HCT116 (cell line): ENCODE measurements at regions not wholly inside any gene's neighbourhood (a gene's known extent, or its start where the extent isn't known, plus 50 kb on each side); places are given as distances from the start of the nearest gene placed in this dataset.

Experiments used
- ATAC-seq: fragments of 200-7000 bp; cut with Tn5 transposase; 2 replicates; pipeline ENCODE4 v1.9.1; 2020; ENCODE audit warnings: mild to moderate bottlenecking, moderate library complexity
- BruUV-seq: library from RNA; stranded (reverse); fragments of 400-500 nt; replicated peaks from 2 replicates; lab custom pipeline; 2021; lab: Mats Ljungman, UMichigan
- CTCF ChIA-PET: fragments of 300-600 bp; sonication (Branson Sonifier 250); formaldehyde crosslinking; loops from one replicate; lab custom pipeline; 2021; ENCODE audit warnings: antibody characterized with exemption; lab: Charles Lee
- POLR2A ChIA-PET: fragments of 300-600, 350-600 bp; sonication (Branson Sonifier 250); formaldehyde crosslinking; loops from one replicate; lab custom pipeline; 2021; ENCODE audit warnings: antibody characterized with exemption; lab: Charles Lee
- RAD21 ChIA-PET, 2 experiments: fragments of 300-600 bp; sonication (Branson Sonifier 250); formaldehyde crosslinking; loops; one replicate each; lab custom pipeline; 2023; ENCODE audit warnings: low total read pairs in 2 of 2; ENCODE audit not compliant: uncharacterized antibody in 2 of 2, unreplicated experiment in 2 of 2, low non-redundant PET in 1 of 2; lab: Charles Lee
- DNase-seq: peaks from one replicate; pipeline ENCODE4 v3.0.0-alpha.2; 2010; ENCODE audit warnings: low read depth, low spot score
- H2AFZ ChIP-seq: fragments of 200-600 bp; shearing (Covaris generic), sonication (generic); 2 replicates; pipeline ENCODE4 v1.6.1; 2017; ENCODE audit warnings: low read depth, mixed run types, mixed read lengths, antibody characterized with exemption, low read length; ENCODE audit not compliant: poor library complexity, severe bottlenecking
- H3K27ac ChIP-seq: 2 replicates; pipeline ENCODE4 v1.5.1; 2012; ENCODE audit warnings: low read depth, low read length
- H3K27me3 ChIP-seq: fragments of 200-600 bp; sonication (generic); 2 replicates; pipeline ENCODE4 v1.6.1; 2016; ENCODE audit warnings: mixed run types, low read length, mixed read lengths; ENCODE audit not compliant: insufficient read depth
- H3K36me3 ChIP-seq, 2 experiments: fragments of 200-500 bp in 1 of 2; fragments of 200-600 bp in 1 of 2; sonication (Bioruptor generic) in 1 of 2; sonication (generic) in 1 of 2; 2 replicates each; pipeline versions ENCODE4 v1.5.1 to v1.6.1; 2014 to 2016; ENCODE audit warnings: low read length in 2 of 2, inconsistent platforms in 1 of 2, mixed read lengths in 1 of 2, mixed run types in 1 of 2; ENCODE audit not compliant: insufficient read depth in 2 of 2, control insufficient read depth in 1 of 2
- H3K4me1 ChIP-seq, 2 experiments: fragments of 200-600 bp in 1 of 2; sonication (generic) in 1 of 2; 2 replicates each; pipeline versions ENCODE4 v1.5.1 to v1.6.1; 2012 to 2017; ENCODE audit warnings: low read length in 2 of 2, inconsistent platforms in 1 of 2, mild to moderate bottlenecking in 1 of 2, mixed read lengths in 1 of 2, mixed run types in 1 of 2, moderate library complexity in 1 of 2; ENCODE audit not compliant: insufficient read depth in 2 of 2, control insufficient read depth in 1 of 2
- H3K4me2 ChIP-seq: fragments of 200-600 bp; sonication (generic); 2 replicates; pipeline ENCODE4 v1.6.1; 2017; ENCODE audit warnings: mixed run types, low read length, mixed read lengths
- H3K4me3 ChIP-seq, 2 experiments: fragments of 200-600 bp in 1 of 2; sonication (generic) in 1 of 2; replicated peaks in 1 of 2; 2 replicates each; pipeline ENCODE4 v1.5.1; 2011 to 2016; ENCODE audit warnings: low read length in 2 of 2, control low read depth in 1 of 2, low read depth in 1 of 2, mild to moderate bottlenecking in 1 of 2, mixed read lengths in 1 of 2, mixed run types in 1 of 2
- H3K79me2 ChIP-seq: fragments of 200-600 bp; sonication (generic); 2 replicates; pipeline ENCODE4 v1.6.1; 2017; ENCODE audit warnings: mild to moderate bottlenecking, mixed run types, low read length, moderate library complexity, mixed read lengths; ENCODE audit not compliant: insufficient read depth
- H3K9ac ChIP-seq: fragments of 200-600 bp; sonication (generic); 2 replicates; pipeline ENCODE4 v1.6.1; 2016; ENCODE audit warnings: low read length, mixed read lengths
- H3K9me2 ChIP-seq: fragments of 200-600 bp; sonication (generic), shearing (Covaris generic); 2 replicates; pipeline ENCODE4 v1.6.1; 2017; ENCODE audit warnings: mixed run types, mild to moderate bottlenecking, moderate library complexity; ENCODE audit not compliant: insufficient read depth
- H3K9me3 ChIP-seq, 2 experiments: fragments of 200-500 bp in 1 of 2; fragments of 200-600 bp in 1 of 2; sonication (Bioruptor generic) in 1 of 2; sonication (generic) in 1 of 2; 2 replicates each; pipeline ENCODE4 v1.6.1; 2014 to 2017; ENCODE audit warnings: low read length in 2 of 2, mixed read lengths in 2 of 2, inconsistent platforms in 1 of 2, low read depth in 1 of 2, mild to moderate bottlenecking in 1 of 2, mixed run types in 1 of 2, moderate library complexity in 1 of 2; ENCODE audit not compliant: control insufficient read depth in 1 of 2, insufficient read depth in 1 of 2
- H4K20me1 ChIP-seq: fragments of 200-600 bp; sonication (generic), shearing (Covaris generic); 2 replicates; pipeline ENCODE4 v1.6.1; 2017; ENCODE audit warnings: mixed run types, mild to moderate bottlenecking, moderate library complexity; ENCODE audit not compliant: insufficient read depth
- ATF3 ChIP-seq: IDR thresholded peaks from 2 replicates; pipeline ENCODE4 v1.6.1; 2012
- CEBPB ChIP-seq: IDR thresholded peaks from 2 replicates; pipeline ENCODE4 v1.6.1; 2012; ENCODE audit warnings: low read depth
- EGR1 ChIP-seq: IDR thresholded peaks from 2 replicates; pipeline ENCODE4 v1.6.1; 2012; ENCODE audit warnings: low read depth
- ELF1 ChIP-seq: IDR thresholded peaks from 2 replicates; pipeline ENCODE4 v1.6.1; 2012; ENCODE audit warnings: low read depth, borderline replicate concordance
- EZH2 ChIP-seq: fragments of 200-600 bp; sonication (generic); IDR thresholded peaks from 2 replicates; pipeline ENCODE4 v1.6.1; 2017; ENCODE audit warnings: antibody characterized with exemption, mixed run types
- EZH2phosphoT487 ChIP-seq: fragments of 200-600 bp; IDR thresholded peaks from 2 replicates; pipeline ENCODE4 v1.6.1; 2018; ENCODE audit warnings: antibody characterized with exemption, borderline replicate concordance
- FOSL1 ChIP-seq: IDR thresholded peaks from 2 replicates; pipeline ENCODE4 v1.6.1; 2012; ENCODE audit warnings: low read depth
- JUND ChIP-seq: IDR thresholded peaks from 2 replicates; pipeline ENCODE4 v1.6.1; 2012
- MAX ChIP-seq: IDR thresholded peaks from 2 replicates; pipeline ENCODE4 v1.6.1; 2012
- POLR2A ChIP-seq: IDR thresholded peaks from 2 replicates; pipeline ENCODE4 v1.7.0; 2011; ENCODE audit warnings: borderline replicate concordance; ENCODE audit not compliant: insufficient read depth, insufficient read length; ENCODE audit errors: extremely low read depth
- POLR2AphosphoS5 ChIP-seq: IDR thresholded peaks from 2 replicates; pipeline ENCODE4 v1.6.1; 2011; ENCODE audit warnings: mild to moderate bottlenecking, low read depth, low read length, moderate library complexity
- RAD21 ChIP-seq: IDR thresholded peaks from 2 replicates; pipeline ENCODE4 v1.6.1; 2012; ENCODE audit warnings: low read depth, mild to moderate bottlenecking
- SIN3A ChIP-seq: IDR thresholded peaks from 2 replicates; pipeline ENCODE4 v1.6.1; 2012; ENCODE audit warnings: low read depth
- SP1 ChIP-seq: IDR thresholded peaks from 2 replicates; pipeline ENCODE4 v1.6.1; 2012; ENCODE audit warnings: low read depth
- SRF ChIP-seq: IDR thresholded peaks from 2 replicates; pipeline ENCODE4 v1.6.1; 2012; ENCODE audit warnings: low read depth
- ZBTB33 ChIP-seq: IDR thresholded peaks from 2 replicates; pipeline ENCODE4 v1.6.1; 2011; ENCODE audit warnings: mild to moderate bottlenecking, low read length, moderate library complexity; ENCODE audit not compliant: insufficient replicate concordance; ENCODE audit errors: extremely low read depth
- ZFX ChIP-seq: fragments of 450-650 bp; IDR thresholded peaks from 2 replicates; pipeline ENCODE4 v1.6.1; 2017
- ZNF274 ChIP-seq: fragments of 200-500 bp; sonication (Bioruptor generic); IDR thresholded peaks from 2 replicates; pipeline ENCODE4 v1.6.1; 2014; ENCODE audit warnings: mild to moderate bottlenecking, low read depth, low read length, inconsistent platforms
- intact Hi-C: fragments of 100-400 bp; cut with micrococcal nuclease; formaldehyde crosslinking; loops from 2 replicates; pipeline ENCODE4 v1.10.0; 2022
- TF ChIP-seq, protein P1 (sequence below): IDR thresholded peaks from 2 replicates; pipeline ENCODE4 v1.6.1; 2012; ENCODE audit warnings: low read depth
- TF ChIP-seq, protein P2 (sequence below), 3 experiments: fragments of 200-600 bp in 1 of 3; sonication (generic) in 1 of 3; IDR thresholded peaks in 2 of 3; conservative IDR thresholded peaks in 1 of 3; 2 replicates each; pipeline ENCODE4 v1.5.1; 2012 to 2017; ENCODE audit warnings: low read depth in 2 of 3, low read length in 2 of 3, antibody characterized with exemption in 1 of 3, borderline replicate concordance in 1 of 3, control low read depth in 1 of 3, mild to moderate bottlenecking in 1 of 3, mixed read lengths in 1 of 3, mixed run types in 1 of 3, moderate library complexity in 1 of 3; ENCODE audit not compliant: insufficient read depth in 1 of 3

DNA sequence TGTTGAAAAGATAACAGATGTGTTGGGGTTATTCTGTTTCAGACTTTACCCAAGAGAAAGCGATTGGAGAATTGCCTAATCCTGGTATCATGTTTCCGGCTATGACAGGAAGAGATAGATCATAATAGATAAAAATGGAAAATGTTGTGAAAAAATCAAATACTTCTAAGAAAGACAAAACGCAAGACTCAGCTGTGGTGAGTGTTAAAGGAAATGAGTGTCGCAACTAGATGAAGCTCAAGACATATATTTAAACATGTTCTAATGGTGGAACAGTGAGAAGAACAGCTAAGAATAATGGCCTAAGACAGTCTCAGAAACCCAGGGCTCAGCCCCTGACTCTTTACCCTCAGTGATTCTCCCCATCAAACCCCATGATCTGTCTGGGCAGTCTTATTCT lies 426.7 kb upstream of the RUNX1 start:
- RAD21 ChIA-PET, result no interaction called here
- Histone ChIP-seq H3K36me3 (no peaks in the 10 kb centered on the region), H3K4me2 (no peak overlapping the region), H3K9me2 (no peaks in the 10 kb centered on the region), H3K4me1 (peaks cover 6 to 8% of the 10 kb centered on the region in 2 experiments; a peak in 3 of 4 replicates)
- TF ChIP-seq FOSL1 (no peak), ZBTB33 (no peak), POLR2AphosphoS5 (no peak), SRF (no peak), POLR2A (no peak), SP1 (no peak), MAX (no peak), RAD21 (no peak), EZH2 (no peak), CEBPB (no peak), ZFX (no peak), ATF3 (no peak), ELF1 (no peak), SIN3A (no peak), EGR1 (no peak), JUND (no peak), EZH2phosphoT487 (no peak), ZNF274 (no peak)
- TF ChIP-seq, protein P1, sequence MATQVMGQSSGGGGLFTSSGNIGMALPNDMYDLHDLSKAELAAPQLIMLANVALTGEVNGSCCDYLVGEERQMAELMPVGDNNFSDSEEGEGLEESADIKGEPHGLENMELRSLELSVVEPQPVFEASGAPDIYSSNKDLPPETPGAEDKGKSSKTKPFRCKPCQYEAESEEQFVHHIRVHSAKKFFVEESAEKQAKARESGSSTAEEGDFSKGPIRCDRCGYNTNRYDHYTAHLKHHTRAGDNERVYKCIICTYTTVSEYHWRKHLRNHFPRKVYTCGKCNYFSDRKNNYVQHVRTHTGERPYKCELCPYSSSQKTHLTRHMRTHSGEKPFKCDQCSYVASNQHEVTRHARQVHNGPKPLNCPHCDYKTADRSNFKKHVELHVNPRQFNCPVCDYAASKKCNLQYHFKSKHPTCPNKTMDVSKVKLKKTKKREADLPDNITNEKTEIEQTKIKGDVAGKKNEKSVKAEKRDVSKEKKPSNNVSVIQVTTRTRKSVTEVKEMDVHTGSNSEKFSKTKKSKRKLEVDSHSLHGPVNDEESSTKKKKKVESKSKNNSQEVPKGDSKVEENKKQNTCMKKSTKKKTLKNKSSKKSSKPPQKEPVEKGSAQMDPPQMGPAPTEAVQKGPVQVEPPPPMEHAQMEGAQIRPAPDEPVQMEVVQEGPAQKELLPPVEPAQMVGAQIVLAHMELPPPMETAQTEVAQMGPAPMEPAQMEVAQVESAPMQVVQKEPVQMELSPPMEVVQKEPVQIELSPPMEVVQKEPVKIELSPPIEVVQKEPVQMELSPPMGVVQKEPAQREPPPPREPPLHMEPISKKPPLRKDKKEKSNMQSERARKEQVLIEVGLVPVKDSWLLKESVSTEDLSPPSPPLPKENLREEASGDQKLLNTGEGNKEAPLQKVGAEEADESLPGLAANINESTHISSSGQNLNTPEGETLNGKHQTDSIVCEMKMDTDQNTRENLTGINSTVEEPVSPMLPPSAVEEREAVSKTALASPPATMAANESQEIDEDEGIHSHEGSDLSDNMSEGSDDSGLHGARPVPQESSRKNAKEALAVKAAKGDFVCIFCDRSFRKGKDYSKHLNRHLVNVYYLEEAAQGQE, result no peak
- TF ChIP-seq, protein P2, sequence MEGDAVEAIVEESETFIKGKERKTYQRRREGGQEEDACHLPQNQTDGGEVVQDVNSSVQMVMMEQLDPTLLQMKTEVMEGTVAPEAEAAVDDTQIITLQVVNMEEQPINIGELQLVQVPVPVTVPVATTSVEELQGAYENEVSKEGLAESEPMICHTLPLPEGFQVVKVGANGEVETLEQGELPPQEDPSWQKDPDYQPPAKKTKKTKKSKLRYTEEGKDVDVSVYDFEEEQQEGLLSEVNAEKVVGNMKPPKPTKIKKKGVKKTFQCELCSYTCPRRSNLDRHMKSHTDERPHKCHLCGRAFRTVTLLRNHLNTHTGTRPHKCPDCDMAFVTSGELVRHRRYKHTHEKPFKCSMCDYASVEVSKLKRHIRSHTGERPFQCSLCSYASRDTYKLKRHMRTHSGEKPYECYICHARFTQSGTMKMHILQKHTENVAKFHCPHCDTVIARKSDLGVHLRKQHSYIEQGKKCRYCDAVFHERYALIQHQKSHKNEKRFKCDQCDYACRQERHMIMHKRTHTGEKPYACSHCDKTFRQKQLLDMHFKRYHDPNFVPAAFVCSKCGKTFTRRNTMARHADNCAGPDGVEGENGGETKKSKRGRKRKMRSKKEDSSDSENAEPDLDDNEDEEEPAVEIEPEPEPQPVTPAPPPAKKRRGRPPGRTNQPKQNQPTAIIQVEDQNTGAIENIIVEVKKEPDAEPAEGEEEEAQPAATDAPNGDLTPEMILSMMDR (IDR thresholded peaks at IDR 0.05 in 2 of 3, conservative IDR thresholded peaks at IDR 0.05 in 1 of 3; ENCODE audit: borderline replicate concordance in 1 of 3, insufficient read depth in 1 of 3, low read depth in 2 of 3, low read length in 2 of 3), result no peak
- TF ChIP-seq, all 23 proteins: peak for 0
- no peaks in the 10 kb centered on the region for H4K20me1 ChIP-seq
- H3K27me3 ChIP-seq, result no peaks in the 10 kb centered on the region
- H2AFZ ChIP-seq, result no peak overlapping the region
- ChIA-PET POLR2A (no interaction called here), CTCF (no interaction called here)
- H3K79me2 ChIP-seq, result no peaks in the 10 kb centered on the region
- no peak overlapping the region for H3K4me3 ChIP-seq
- H3K9ac ChIP-seq, result no peak overlapping the region
- no peak for ATAC-seq
- BruUV-seq, result no TSS peak
- no peaks in the 10 kb centered on the region for H3K9me3 ChIP-seq
- no peak for DNase-seq
- no peak overlapping the region for H3K27ac ChIP-seq
- intact Hi-C loops, result no loop called here
